ENCODE measurements at regions not wholly inside any gene's neighbourhood (a gene's known extent, or its start where the extent isn't known, plus 50 kb on each side); places are given as distances from the start of the nearest gene placed in this dataset.

DNA sequence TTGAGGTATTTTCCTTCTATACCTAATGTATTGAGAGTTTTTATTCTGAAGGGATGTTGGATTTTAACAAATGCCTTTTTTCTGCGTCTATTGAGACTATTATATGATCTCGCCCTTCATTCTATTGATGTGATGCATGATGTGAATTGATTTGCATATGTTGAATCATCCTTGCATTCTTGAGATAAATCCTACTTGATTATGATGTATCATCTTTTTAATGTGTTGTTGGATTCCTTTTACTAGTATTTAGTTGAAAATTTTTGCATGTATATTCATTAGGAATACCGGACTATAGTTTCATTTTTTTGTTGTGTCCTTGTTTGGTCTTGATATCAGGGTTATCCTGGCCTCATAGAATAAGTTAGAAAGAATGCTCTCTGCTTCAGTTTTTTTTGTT lies 169.7 kb downstream of the NPR3 start:
- Histone ChIP-seq H3K79me2 (ENCODE audit: low read depth) (no peaks in the 10 kb centered on the region), H2AFZ (no peak overlapping the region), H3K9me2 (ENCODE audit: insufficient read depth) (no peaks in the 10 kb centered on the region), H3K27ac (no peak overlapping the region), H3K36me3 (ENCODE audit: low read depth) (no peaks in the 10 kb centered on the region), H3K4me2 (no peak overlapping the region), H3F3A (ENCODE audit: insufficient read depth, low read depth) (no peaks in the 10 kb centered on the region), H3K27me3 (ENCODE audit: insufficient read depth, low read depth) (no peaks in the 10 kb centered on the region), H3K9me3 (ENCODE audit: insufficient read depth, low read depth) (peaks cover 18% of the 10 kb centered on the region), H3K4me1 (replicated peaks; ENCODE audit: insufficient read depth) (no peaks in the 10 kb centered on the region), H4K20me1 (ENCODE audit: insufficient read depth) (no peaks in the 10 kb centered on the region), H3K4me3 (no peak overlapping the region)
- CTCF ChIA-PET = no interaction called here
- TF ChIP-seq, protein P1, sequence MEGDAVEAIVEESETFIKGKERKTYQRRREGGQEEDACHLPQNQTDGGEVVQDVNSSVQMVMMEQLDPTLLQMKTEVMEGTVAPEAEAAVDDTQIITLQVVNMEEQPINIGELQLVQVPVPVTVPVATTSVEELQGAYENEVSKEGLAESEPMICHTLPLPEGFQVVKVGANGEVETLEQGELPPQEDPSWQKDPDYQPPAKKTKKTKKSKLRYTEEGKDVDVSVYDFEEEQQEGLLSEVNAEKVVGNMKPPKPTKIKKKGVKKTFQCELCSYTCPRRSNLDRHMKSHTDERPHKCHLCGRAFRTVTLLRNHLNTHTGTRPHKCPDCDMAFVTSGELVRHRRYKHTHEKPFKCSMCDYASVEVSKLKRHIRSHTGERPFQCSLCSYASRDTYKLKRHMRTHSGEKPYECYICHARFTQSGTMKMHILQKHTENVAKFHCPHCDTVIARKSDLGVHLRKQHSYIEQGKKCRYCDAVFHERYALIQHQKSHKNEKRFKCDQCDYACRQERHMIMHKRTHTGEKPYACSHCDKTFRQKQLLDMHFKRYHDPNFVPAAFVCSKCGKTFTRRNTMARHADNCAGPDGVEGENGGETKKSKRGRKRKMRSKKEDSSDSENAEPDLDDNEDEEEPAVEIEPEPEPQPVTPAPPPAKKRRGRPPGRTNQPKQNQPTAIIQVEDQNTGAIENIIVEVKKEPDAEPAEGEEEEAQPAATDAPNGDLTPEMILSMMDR (conservative IDR thresholded peaks at IDR 0.05) = no peak
- no peak for TF ChIP-seq EZH2 (IDR thresholded peaks at IDR 0.05; ENCODE audit: low read depth)
- POLR2A ChIA-PET (ENCODE audit: unreplicated experiment) = no interaction called here
- no peak for DNase-seq
- intact Hi-C loops (cut with micrococcal nuclease; ENCODE audit: unreplicated experiment) = no loop called here
- BruUV-seq (replicated peaks) = no TSS peak

DNA sequence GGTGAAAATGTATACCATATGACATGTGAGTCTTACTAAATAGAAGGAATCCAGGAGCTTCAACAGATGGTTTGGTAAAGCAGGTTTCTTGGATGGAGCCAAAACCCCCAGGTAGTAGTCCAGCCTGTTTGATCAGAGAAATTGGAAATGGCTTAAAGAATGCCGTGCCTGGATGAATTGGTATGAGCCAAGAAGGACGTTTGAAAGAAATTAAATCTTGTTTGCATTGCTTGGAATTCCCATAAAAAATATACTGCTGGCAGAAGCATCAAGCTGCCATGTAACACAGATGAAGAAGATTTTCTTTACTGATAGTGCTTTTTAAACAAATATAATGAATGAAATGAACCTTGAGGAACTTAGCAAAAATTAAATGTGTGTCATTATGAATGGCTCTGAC lies 176.3 kb downstream of the NPR3 start:
- Histone ChIP-seq H2AFZ (no peak overlapping the region), H3F3A (ENCODE audit: insufficient read depth, low read depth) (no peaks in the 10 kb centered on the region), H3K79me2 (ENCODE audit: low read depth) (no peaks in the 10 kb centered on the region), H3K9me3 (ENCODE audit: insufficient read depth, low read depth) (peaks cover 18% of the 10 kb centered on the region), H3K27ac (no peak overlapping the region), H3K9me2 (ENCODE audit: insufficient read depth) (no peaks in the 10 kb centered on the region; the same call in 1 of the 2 replicates), H3K4me1 (replicated peaks; ENCODE audit: insufficient read depth) (no peaks in the 10 kb centered on the region), H4K20me1 (ENCODE audit: insufficient read depth) (no peaks in the 10 kb centered on the region), H3K4me2 (no peak overlapping the region), H3K36me3 (ENCODE audit: low read depth) (no peaks in the 10 kb centered on the region), H3K27me3 (ENCODE audit: insufficient read depth, low read depth) (no peaks in the 10 kb centered on the region), H3K4me3 (no peak overlapping the region)
- TF ChIP-seq, protein P1 (conservative IDR thresholded peaks at IDR 0.05) = no peak
- TF ChIP-seq EZH2 (IDR thresholded peaks at IDR 0.05; ENCODE audit: low read depth) = no peak
- intact Hi-C loops (cut with micrococcal nuclease; ENCODE audit: unreplicated experiment) = no loop called here
- POLR2A ChIA-PET (ENCODE audit: unreplicated experiment) = interaction anchor here (0.5 kb wide), 1 partner anchor 505 kb away, joined by 10 read pairs; no protein-coding TSS in a partner anchor
- CTCF ChIA-PET = no interaction called here
- BruUV-seq (replicated peaks) = no TSS peak
- no peak for DNase-seq

DNA sequence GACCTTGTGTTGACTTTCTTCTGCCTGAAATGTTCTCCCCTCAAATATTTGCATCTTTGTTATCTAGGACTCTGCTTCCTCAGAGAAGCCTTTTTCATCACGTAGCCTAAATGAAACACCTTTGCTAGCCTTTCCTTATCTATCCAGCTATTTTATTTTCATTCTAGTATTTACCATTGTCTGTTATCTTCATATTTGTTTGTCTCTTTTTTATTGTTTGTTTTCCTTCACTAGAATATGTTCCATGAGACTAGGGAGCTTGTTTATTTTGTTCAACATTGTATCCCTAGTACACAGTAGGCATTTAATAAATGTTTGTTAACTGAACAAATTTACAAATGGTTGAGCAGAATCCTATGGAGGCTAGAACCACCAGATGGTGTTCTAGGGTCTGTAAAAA lies 178.0 kb downstream of the NPR3 start:
- peaks cover 9% of the 10 kb centered on the region for H3K9me3 ChIP-seq (ENCODE audit: insufficient read depth, low read depth)
- ChIA-PET POLR2A (ENCODE audit: unreplicated experiment) (no interaction called here), CTCF (no interaction called here)
- intact Hi-C loops (cut with micrococcal nuclease; ENCODE audit: unreplicated experiment) = no loop called here
- no peak overlapping the region for H2AFZ ChIP-seq
- no peaks in the 10 kb centered on the region for H3K36me3 ChIP-seq (ENCODE audit: low read depth)
- H3K79me2 ChIP-seq (ENCODE audit: low read depth) = no peaks in the 10 kb centered on the region
- no peaks in the 10 kb centered on the region for H3K27me3 ChIP-seq (ENCODE audit: insufficient read depth, low read depth)
- TF ChIP-seq, protein P1 (conservative IDR thresholded peaks at IDR 0.05) = no peak
- TF ChIP-seq EZH2 (IDR thresholded peaks at IDR 0.05; ENCODE audit: low read depth) = no peak
- no peaks in the 10 kb centered on the region for H4K20me1 ChIP-seq (ENCODE audit: insufficient read depth)
- no peaks in the 10 kb centered on the region; the same call in 1 of the 2 replicates for H3K9me2 ChIP-seq (ENCODE audit: insufficient read depth)
- no peak overlapping the region for H3K4me3 ChIP-seq
- no peak overlapping the region for H3K27ac ChIP-seq
- H3K4me1 ChIP-seq (replicated peaks; ENCODE audit: insufficient read depth) = no peaks in the 10 kb centered on the region
- BruUV-seq (replicated peaks) = no TSS peak
- no peak for DNase-seq
- H3F3A ChIP-seq (ENCODE audit: insufficient read depth, low read depth) = no peaks in the 10 kb centered on the region
- H3K4me2 ChIP-seq = no peak overlapping the region
